A172 (cell line): ENCODE measurements at regions not wholly inside any gene's neighbourhood (a gene's known extent, or its start where the extent isn't known, plus 50 kb on each side); places are given as distances from the start of the nearest gene placed in this dataset.

Source experiments
- DNase-seq: peaks from one replicate; pipeline ENCODE4 v3.0.0-alpha.2; 2015; ENCODE audit warnings: low spot score

- no peak for DNase-seq
Observed at GRCh38 chr11:37774441-37774840, 1176.4 kb upstream of the RAG2 start.

DNA sequence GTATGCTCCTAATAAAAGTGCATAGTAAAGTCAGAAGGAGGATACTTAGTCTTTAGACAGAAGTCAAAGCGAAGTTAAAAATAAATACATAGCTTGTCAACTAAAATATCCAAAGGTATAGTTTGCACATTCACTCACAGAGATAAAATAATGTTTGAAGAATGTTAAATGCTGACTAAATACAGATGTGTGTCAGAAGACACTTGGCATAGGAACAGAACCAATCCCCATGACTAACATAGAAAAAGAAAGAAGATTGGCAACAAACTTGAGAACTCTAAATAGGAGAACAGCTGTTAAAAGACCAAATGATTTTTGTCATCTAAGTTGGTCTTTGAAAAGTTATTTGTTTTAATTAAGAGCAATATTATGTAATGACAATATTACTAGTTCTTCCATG, 1172.1 kb upstream of the RAG2 start:
- no peak for DNase-seq

- no peak for DNase-seq
Observed at GRCh38 chr11:37762079-37762478, 1164.0 kb upstream of the RAG2 start.

DNA sequence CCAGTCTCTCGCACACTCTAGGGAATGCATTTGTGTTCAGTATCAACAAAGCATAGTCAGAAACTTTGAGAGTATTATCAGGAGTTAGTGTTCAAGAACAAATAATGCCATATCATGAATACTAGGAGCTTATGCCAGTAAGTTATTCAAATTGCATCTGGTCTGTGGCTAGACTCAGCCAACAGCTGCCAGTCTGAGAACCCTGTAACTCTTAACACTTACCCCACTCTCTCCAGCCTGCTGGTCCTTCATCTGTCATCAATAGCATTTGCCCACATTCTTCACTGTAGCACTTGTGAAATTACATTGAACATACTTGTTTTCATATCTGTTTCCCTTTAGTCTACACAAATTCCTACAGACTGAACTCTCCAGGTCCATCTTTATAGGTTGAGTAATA, 1157.5 kb upstream of the RAG2 start:
- DNase-seq: no peak

DNA sequence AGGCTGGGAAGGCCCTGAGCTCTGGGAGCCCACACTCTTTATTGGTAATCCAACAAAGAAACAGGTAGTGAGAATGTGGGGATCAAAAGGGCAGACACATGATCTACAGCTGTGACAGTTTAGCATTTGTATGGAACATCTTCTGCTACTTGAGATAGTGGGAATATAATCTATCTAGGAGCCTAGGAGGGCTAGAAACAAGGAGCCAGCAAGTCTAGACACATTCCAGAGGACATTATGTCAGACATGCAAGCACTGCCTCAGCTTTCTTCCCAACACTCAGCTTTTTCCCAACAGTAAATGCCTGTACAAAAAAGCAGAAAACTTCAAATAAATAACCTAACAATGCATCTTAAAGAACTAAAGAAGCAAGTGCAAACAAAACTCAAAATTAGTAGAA, 1150.6 kb upstream of the RAG2 start:
- DNase-seq: no peak

DNA sequence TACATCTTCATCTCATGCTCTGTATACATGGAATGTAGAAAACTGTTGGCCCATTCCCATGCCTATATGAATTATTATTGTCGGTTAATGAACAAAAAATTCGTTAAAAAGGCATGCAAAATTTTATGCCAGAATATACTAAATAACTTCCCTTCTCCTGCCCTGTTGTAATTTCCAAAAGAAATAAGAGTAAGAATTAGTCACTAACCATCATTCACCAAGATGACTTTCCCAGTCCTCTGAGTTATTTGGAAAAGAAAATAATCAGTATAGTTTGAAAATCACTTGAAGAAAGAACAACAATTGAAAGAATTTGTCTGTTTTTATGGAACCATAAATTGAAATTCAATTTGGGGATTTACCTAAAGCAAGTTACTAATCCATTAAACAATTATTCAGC, 1149.1 kb upstream of the RAG2 start:
- DNase-seq: no peak

DNA sequence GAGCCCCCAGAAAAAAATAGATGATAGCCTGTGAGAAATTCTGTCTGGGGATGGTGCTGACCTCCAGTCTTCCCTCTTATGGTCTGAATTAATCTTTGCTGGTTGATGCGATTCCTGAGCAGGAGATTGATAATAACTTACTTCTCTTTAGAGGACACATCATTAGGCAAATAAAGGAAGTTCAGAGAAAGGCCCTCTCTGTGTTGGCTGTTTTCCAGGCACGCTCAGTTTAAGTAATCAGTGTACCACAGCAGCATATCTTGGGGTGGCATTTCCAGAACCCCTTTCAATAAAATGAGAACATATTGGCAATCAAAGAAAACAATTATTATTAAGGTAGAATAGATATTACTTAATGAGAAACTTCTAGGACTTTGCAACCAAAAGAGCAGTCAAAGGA, 1129.3 kb upstream of the RAG2 start:
- no peak for DNase-seq

- no peak for DNase-seq
Observed at GRCh38 chr11:37724315-37724714, 1126.3 kb upstream of the RAG2 start.

DNA sequence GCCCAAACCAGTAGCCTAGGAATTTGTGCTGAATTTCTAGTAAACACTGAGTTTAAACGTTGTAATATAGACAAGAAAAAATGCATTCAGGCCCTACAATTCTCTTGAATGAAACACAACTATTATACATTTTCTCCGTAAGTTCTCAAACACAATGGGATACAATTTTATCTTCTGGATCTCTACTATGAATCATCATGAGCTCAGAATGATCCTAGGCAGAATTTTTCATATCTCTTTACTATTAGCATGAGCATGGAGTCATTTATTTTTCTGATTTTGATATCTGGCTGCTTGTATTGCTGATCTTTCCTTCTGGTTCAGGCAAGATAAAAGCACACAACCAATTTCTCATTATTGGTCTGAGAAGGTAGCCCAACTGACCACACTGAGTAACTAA, 1123.4 kb upstream of the RAG2 start:
- DNase-seq: no peak

DNA sequence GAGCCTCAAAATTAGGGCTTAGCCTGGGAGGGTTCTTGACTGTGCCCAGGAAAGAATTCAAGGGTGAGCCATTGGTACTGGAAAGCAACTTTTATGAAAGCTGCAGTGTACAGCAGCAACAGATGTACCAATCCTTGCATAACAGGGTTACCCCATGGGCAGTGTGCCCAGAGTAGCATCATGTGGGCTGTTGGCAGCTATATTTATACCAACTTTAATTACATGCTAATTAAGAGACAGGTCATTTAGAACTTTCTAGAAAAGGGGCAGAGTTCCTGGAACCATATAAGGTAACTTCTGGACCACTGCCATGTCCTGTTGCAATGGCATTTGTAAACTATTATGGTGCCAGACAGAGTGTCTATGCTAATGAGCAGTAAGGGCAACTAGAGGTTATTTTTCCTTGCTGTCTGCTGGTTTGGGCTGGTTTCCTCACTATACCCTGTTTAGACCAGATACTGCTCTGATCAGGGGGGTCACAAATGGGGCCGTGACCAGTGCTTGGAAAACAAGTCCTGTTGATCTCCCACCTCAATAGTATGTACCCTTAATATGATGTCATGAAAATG, 1120.5 kb upstream of the RAG2 start:
- no peak for DNase-seq

DNA sequence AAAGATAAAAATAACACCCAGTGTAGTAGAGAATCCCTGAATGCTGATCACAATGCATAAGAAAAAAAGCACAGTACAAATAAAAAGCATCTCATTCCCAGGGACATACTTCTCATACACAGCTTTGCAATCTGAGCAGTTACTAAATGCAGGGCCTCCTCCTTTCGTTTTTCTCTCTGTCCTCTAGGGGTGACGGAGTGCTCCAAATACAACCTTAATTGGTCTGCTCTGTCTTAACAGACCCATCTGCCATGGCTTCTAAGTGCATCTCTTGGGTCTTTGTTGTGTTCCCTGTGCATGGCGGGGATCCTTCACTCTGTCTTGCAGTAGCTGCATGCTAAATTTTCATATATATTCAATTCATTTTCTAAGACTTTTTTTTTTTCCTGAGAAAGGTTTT, 1114.2 kb upstream of the RAG2 start:
- DNase-seq: no peak

DNA sequence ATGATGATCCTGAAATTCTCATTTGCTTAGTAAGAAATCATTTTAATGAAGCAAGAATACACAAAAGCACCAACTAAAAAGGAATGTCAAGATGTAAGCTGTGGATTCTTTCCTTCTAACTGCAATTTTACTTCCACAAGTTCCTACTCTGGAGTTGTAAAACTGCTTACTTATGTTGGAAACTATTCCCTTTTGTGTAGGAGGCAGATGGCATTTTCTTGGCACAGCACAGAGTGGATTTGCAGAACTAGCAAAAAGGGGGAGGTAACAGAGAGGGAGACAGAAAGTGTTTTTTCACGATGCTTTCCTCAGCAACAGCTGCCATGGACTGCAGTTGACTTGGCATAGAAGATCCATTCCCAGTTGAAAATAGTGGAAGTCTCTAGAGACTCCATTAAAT, 1112.0 kb upstream of the RAG2 start:
- no peak for DNase-seq

DNA sequence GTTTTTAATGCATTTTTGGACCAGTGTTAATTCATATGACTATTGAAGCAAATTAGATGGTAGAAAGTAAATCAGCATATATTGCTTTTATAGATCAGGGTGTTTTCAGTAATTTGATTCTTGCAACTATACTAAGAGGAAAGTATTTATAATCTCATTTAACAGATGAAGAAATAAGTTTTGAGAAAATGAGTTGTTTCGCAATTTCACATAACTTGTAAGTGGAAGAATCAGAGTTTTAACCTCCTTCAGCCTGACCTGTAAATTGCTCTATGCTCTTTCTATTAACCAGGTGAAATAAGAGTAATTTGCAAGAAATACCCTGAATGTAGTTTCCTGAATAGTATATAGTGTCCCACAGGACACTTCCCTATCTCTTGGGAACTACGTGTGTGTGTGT, 1106.8 kb upstream of the RAG2 start:
- no peak for DNase-seq

DNA sequence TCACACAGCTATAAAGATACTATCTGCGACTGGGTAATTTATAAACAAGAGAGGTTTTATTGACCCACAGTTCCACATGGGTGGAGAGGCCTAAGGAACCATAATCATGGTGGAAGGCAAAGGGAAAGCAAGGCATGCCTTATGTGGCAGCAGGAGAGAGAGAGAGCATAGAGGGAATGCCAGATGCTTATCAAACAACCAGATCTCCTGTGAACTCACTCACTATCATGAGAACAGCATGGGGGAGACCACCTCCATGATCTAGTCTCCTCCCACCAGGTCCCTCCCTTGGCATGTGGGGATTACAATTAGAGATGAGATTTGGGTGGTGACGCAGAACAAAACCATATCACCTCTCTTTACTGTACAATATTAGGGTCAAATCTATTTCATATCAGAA, 1101.6 kb upstream of the RAG2 start:
- no peak for DNase-seq

GRCh38 chr11:37695283-37695682, 1097.2 kb upstream of the RAG2 start:
- DNase-seq: no peak

GRCh38 chr11:37689951-37690350, 1091.9 kb upstream of the RAG2 start:
- DNase-seq: no peak

DNA sequence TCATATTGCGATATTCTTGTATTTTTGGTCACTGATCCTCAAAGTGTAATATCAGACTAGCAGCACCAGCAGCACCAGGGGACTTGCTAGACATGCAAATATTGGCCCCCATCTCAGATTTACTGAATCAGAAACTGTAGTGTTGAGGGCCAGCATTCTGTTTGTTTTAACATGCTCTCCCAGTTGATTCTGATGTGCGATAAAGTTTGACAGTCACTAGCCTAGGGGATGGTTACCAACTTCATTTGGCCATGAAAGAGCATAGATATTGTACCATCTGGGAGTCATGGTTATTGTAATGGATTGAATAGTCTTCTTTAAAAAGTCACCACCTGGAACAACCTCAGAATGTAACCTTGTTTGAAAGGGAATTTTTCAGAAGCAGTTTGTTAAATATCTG, 1090.4 kb upstream of the RAG2 start:
- DNase-seq: no peak

GRCh38 chr11:37687130-37687529, 1089.1 kb upstream of the RAG2 start:
- no peak for DNase-seq

- DNase-seq: no peak
Observed at GRCh38 chr11:37671321-37671720, 1073.3 kb upstream of the RAG2 start.

DNA sequence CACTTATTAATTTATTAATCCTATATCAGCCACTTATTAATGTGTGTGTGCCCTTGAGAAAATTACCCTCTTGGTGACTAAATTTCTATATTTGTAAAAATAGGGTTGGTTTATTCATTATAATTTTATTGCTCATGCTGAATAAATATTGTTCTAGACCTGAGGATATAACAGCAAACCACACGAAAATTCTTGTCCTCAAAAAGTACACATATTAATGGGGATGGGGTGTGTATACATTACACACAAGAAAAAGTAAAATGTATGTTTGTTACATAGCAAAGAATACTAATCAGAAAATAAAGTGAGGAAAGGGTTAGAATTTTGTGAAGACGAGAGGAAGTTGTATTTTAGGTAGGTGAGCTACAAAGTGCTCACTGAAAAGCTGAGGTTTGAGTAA, 1068.9 kb upstream of the RAG2 start:
- DNase-seq: no peak

GRCh38 chr11:37657645-37658044, 1059.6 kb upstream of the RAG2 start:
- no peak for DNase-seq

DNA sequence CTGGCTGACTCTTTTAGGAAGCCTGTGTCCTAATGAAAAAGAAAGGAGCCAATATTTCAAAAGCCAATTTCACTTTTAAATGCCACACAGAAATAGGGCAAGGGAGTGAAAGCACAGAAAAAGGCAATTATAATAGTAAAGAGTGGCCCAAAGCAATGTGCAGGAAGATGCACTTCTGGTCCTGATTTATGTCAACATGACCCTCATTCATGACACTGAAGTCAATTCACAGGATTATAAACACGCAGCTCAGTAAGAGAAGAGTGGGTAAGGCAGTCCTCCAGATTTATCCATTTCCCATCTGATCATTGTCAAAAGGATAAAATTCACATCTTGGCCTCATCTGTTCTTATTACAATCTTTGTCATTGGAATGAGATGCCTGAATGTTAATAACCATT, 1049.7 kb upstream of the RAG2 start:
- DNase-seq: no peak

DNA sequence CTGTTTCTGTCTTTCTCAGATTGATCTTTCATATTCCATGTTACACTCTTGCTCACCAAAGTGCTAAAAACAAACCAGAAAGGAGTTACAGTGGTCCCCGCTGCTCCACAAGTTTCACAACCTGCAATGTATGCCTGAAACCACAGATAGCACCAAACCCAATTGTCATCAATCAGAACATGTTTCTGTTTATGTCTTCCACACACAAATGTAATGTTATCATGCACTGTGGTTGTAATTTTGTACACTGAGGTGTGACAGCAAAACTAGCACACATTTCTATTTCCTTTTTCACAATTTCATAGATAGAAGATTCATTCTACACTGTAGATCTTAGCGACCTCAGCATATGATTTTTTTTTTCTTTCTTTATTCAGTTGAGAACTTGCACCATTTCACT, 1045.9 kb upstream of the RAG2 start:
- DNase-seq: no peak

GRCh38 chr11:37642296-37642695, 1044.3 kb upstream of the RAG2 start:
- no peak for DNase-seq

- DNase-seq: no peak
Observed at GRCh38 chr11:37632748-37633147, 1034.7 kb upstream of the RAG2 start.
